GM21367 (cell line): ENCODE measurements at regions not wholly inside any gene's neighbourhood (a gene's known extent, or its start where the extent isn't known, plus 50 kb on each side); places are given as distances from the start of the nearest gene placed in this dataset.

Source experiments
- ATAC-seq: cut with Tn5 transposase; IDR thresholded peaks from one replicate; pipeline ENCODE4 v1.9.1; 2021; ENCODE audit not compliant: unreplicated experiment

DNA sequence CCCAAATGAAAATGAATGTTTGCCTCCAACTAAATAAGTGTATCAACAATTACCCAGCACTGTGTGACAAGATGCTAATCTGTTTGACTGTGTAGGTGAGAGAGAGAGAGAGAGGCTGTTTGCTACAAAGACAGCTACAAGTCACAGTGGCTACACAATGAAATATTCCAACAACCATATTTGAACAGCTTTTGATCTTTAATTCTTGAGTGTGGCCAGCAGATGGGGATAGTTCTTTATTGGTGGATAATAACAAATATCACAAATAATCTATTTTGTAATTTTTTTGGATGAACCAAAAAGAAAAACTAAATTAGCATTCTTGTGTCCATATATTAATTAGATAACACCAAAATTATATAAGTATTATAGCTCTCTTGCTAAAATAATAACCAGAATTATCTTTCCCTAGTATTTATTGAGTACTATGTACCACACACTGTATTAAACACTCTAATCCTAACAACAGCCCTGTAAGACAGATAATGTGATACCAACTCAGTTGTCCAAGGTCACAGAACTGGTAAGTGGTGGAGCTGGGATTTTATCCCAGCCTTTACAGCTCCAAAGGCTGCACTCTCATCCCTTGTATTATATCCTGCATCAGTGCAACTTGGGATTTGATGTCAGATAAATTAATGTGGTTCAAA is 61.9 kb upstream of the C3orf80 start:
- no peak for ATAC-seq

DNA sequence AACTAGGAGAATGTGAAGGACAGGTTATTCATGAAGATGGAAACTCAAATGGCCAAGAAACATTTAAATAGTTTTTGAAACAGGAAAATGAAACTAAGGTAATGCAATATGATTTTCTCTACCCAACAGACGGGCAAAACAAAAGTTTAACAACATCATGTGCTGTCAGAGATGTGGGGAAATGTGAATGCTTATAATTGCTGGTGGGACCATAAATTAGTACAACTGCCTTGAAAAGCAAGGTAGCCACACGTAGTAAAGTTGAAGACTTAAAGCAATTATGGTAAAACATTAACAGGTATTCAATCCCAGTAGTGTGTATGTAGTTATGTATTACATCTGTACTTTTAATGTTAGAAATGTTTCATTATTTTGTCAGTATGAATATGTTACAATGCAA is 57.0 kb upstream of the C3orf80 start:
- no peak for ATAC-seq

DNA sequence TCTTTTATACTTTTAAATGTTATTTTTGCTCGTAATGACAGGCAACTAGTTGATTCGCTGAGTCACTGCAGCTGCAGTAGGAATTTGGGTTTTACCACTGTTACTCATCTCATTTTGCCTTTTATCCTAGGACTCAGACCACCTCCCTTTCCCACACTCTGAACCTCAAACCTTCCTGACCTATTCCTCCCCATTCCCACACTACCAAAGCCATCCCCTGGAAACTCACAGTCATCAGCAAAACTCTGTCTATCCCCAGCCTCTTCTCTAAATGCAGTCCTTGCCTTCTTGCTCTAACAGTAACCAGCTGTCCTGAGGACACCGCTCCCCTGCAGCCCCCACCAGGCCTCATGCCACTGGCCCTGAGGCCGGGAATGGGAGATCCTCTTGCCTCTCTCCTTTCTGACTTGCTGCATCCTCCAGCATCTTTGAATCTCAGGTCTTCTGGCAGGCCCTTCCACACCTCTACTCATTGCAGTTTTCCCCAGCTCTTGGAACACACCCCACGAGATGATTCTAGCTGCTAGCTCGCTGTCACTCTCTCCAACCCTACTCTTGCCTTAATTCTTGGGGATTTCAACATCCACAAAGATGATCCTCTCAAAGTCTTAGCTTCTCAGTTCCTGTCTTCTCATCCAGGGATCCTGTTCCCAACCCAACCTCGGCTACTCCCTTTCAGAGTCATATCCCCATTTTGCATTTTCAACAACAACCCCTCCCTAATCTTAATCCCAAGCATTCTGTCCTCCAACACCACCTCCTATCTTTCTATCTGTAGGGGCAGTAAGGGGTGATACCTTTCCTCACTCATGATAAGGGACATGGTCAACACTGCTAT is 55.9 kb upstream of the C3orf80 start:
- no peak for ATAC-seq

DNA sequence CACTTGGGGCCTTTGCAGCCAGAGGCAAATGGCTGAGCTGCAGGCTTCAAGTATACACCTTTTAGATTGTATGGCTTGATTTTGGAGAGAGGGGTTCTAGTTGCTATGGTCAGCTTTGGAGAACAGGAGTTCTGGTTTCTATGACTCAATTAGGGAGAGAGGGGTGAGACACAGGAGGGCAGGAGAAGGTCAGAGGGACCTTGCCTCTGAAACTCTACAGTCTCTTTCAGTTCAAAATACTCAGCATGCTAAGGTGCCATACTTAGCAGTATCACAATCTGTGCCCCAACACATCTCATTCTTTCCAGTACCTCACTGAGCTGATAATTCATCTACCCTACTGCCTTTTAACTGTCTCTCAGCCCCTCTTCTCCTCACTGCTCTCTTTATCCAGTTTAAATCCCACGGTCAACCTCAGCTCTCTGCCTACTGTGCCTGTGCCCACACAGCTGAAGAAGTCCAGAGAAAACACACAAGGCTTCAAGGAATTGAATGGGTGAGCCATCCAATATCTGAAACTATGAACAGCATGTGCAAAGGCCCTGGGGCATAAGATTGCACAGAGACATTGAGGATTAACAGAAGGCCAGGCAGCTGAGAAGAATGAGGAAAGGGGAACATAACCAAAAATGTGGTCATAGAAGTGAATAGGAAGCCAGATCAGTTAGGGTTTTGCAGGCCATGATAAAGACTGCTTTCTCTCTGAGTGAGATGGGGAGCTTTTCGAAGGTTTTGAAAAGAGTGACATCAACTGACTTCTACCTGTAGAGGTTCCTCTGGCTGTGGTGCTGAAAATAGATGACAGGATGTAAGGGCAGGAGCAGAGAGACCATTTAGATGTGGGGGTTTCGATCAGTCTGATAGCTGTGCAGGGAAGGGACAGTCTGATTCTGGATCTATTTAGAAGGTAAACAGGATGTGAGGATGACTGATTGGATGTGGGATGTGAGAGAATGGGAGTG is 54.5 kb upstream of the C3orf80 start:
- peak; percentile 48 for ATAC-seq

GRCh38 chr3:160171813-160172212 is 53.4 kb upstream of the C3orf80 start:
- no peak for ATAC-seq

GRCh38 chr3:160174621-160175020 is 50.6 kb upstream of the C3orf80 start:
- no peak for ATAC-seq
